HL-60 (cell line): ENCODE measurements at regions not wholly inside any gene's neighbourhood (a gene's known extent, or its start where the extent isn't known, plus 50 kb on each side); places are given as distances from the start of the nearest gene placed in this dataset.
A peak's percentile ranks its signal among the peaks of the same experiment; 100 is the strongest.

ENCODE experiments used
- DNase-seq, 2 experiments: peaks; one replicate each; pipeline ENCODE4 v3.0.0-alpha.2; 2010 to 2020; ENCODE audit warnings: low read depth in 1 of 2, low spot score in 1 of 2
- H3K27ac ChIP-seq: fragments of 250-450 bp; sonication (Bioruptor Pico); replicated peaks from 2 replicates; pipeline ENCODE4 v1.5.1; 2020; ENCODE audit warnings: mild to moderate bottlenecking, moderate library complexity
- H3K27me3 ChIP-seq: fragments of 250-450 bp; sonication (Bioruptor Pico); 2 replicates; pipeline ENCODE4 v1.5.1; 2021; ENCODE audit warnings: mild to moderate bottlenecking, moderate library complexity; ENCODE audit not compliant: insufficient read depth, poor library complexity, severe bottlenecking
- H3K4me3 ChIP-seq: replicated peaks from 2 replicates; pipeline ENCODE4 v1.5.1; 2011; ENCODE audit warnings: mild to moderate bottlenecking, control low read depth, low read length; ENCODE audit not compliant: insufficient read depth
- GABPA ChIP-seq: IDR thresholded peaks from 2 replicates; pipeline ENCODE4 v1.6.1; 2012; ENCODE audit warnings: low read depth
- POLR2AphosphoS5 ChIP-seq: IDR thresholded peaks from 2 replicates; pipeline ENCODE4 v1.6.1; 2012; ENCODE audit warnings: low read depth
- SPI1 ChIP-seq: IDR thresholded peaks from 2 replicates; pipeline ENCODE4 v1.6.1; 2012; ENCODE audit warnings: low read depth, mild to moderate bottlenecking, borderline replicate concordance
- TF ChIP-seq, protein P1 (sequence below): IDR thresholded peaks from one replicate; pipeline ENCODE4 v1.5.1; 2011; ENCODE audit warnings: low read length, control low read depth, inconsistent platforms; ENCODE audit not compliant: insufficient read depth
- TF ChIP-seq, protein P2 (sequence below): IDR thresholded peaks from 2 replicates; pipeline ENCODE4 v1.6.1; 2012; ENCODE audit warnings: low read depth; ENCODE audit not compliant: insufficient replicate concordance

DNA sequence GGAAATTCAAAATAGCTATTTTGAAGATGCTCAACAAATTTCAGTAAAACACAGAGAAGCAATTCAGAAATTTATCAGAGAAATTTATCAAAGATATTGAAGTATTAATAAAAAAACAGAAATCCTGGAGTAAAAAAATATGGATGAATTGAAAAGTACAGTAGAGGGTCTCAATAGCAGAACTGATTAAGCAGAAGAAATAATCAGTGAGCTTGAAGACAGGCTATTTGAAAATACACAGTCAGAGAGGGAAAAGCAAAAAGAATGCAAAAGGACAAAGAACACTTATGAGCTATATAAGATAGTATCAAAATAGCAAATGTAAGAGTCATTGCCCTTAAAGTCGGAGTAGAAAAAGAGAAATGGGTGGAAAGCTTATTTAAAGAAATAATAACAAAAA is 107.9 kb upstream of the PPP2R2B start:
- TF ChIP-seq, protein P1, sequence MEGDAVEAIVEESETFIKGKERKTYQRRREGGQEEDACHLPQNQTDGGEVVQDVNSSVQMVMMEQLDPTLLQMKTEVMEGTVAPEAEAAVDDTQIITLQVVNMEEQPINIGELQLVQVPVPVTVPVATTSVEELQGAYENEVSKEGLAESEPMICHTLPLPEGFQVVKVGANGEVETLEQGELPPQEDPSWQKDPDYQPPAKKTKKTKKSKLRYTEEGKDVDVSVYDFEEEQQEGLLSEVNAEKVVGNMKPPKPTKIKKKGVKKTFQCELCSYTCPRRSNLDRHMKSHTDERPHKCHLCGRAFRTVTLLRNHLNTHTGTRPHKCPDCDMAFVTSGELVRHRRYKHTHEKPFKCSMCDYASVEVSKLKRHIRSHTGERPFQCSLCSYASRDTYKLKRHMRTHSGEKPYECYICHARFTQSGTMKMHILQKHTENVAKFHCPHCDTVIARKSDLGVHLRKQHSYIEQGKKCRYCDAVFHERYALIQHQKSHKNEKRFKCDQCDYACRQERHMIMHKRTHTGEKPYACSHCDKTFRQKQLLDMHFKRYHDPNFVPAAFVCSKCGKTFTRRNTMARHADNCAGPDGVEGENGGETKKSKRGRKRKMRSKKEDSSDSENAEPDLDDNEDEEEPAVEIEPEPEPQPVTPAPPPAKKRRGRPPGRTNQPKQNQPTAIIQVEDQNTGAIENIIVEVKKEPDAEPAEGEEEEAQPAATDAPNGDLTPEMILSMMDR = no peak
- TF ChIP-seq GABPA (no peak), SPI1 (no peak), POLR2AphosphoS5 (no peak)
- TF ChIP-seq, protein P2, sequence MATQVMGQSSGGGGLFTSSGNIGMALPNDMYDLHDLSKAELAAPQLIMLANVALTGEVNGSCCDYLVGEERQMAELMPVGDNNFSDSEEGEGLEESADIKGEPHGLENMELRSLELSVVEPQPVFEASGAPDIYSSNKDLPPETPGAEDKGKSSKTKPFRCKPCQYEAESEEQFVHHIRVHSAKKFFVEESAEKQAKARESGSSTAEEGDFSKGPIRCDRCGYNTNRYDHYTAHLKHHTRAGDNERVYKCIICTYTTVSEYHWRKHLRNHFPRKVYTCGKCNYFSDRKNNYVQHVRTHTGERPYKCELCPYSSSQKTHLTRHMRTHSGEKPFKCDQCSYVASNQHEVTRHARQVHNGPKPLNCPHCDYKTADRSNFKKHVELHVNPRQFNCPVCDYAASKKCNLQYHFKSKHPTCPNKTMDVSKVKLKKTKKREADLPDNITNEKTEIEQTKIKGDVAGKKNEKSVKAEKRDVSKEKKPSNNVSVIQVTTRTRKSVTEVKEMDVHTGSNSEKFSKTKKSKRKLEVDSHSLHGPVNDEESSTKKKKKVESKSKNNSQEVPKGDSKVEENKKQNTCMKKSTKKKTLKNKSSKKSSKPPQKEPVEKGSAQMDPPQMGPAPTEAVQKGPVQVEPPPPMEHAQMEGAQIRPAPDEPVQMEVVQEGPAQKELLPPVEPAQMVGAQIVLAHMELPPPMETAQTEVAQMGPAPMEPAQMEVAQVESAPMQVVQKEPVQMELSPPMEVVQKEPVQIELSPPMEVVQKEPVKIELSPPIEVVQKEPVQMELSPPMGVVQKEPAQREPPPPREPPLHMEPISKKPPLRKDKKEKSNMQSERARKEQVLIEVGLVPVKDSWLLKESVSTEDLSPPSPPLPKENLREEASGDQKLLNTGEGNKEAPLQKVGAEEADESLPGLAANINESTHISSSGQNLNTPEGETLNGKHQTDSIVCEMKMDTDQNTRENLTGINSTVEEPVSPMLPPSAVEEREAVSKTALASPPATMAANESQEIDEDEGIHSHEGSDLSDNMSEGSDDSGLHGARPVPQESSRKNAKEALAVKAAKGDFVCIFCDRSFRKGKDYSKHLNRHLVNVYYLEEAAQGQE = no peak
- DNase-seq = no peak
- no peak overlapping the region for H3K4me3 ChIP-seq
- no peak overlapping the region for H3K27ac ChIP-seq
- no peaks in the 10 kb centered on the region for H3K27me3 ChIP-seq

DNA sequence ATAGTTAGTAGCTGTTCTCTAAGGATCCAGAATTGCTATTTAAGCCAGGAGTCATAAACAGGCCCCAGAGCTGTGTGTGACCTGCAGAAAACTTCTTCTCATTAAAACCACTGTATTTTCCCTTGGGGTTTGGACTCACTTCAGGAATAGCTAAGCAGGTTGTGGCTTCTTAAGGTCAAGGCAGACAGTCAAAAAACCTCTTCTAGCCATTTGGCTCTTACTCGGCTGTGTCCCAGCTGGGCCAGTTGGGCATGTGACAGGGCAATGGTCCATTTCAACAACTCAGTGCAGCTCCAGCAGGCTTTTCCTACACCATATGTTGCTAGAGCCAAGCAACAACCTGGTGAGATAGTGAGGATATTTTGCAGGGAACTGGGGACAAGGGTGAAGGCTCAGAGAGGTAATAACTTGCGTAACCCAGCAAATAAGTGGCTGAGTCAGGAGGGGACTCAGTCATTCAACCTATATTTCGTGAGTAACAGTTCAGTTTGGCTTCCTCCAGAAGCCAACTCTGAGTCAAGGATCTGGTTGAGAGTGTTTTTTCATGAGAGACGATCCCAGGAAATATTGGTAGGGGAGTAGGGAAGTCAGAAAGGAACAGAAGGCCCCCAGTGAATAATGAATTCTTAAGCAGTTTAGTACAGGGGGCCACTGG is 115.4 kb upstream of the PPP2R2B start:
- no peak for DNase-seq
- Histone ChIP-seq H3K27me3 (no peaks in the 10 kb centered on the region), H3K27ac (no peak overlapping the region), H3K4me3 (no peak overlapping the region)
- TF ChIP-seq POLR2AphosphoS5 (no peak), GABPA (no peak), SPI1 (no peak)
- TF ChIP-seq, protein P1 = no peak
- TF ChIP-seq, protein P2 = no peak

DNA sequence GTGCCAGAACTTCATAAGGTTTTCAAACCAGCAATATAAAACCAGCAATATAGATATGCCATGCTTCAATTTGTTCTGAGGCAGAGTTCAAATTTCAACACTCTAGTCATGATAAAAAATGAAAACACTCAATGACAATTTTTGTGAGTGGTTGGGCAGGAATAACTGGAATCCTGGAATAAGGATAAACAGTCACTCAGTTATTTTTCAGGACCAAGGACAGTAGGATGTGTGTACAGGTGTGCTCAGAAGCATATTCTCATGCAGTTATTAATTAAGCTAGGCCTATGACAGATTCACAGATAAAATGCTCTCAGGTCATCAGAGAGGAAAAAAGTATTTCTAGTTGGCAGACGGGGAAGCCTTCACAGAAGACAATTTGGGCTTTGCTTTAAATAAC is 117.3 kb upstream of the PPP2R2B start:
- Histone ChIP-seq H3K27me3 (no peaks in the 10 kb centered on the region), H3K4me3 (no peak overlapping the region), H3K27ac (no peak overlapping the region)
- no peak for TF ChIP-seq SPI1
- TF ChIP-seq, protein P2 = peak; percentile 86
- DNase-seq = no peak
